CD4-positive, alpha-beta T cell (primary cell): ENCODE measurements at regions not wholly inside any gene's neighbourhood (a gene's known extent, or its start where the extent isn't known, plus 50 kb on each side); places are given as distances from the start of the nearest gene placed in this dataset.

Experiments
- ATAC-seq: fragments of 200-7000 bp; cut with Tn5 transposase; one replicate; pipeline ENCODE4 v1.10.0; 2022; ENCODE audit warnings: mild to moderate bottlenecking; ENCODE audit not compliant: poor library complexity
- CTCF ChIA-PET: fragments of 350-600 bp; sonication (Branson Sonifier 250); formaldehyde crosslinking; loops from one replicate; lab custom pipeline; 2021; ENCODE audit warnings: antibody characterized with exemption, inconsistent platforms; lab: Charles Lee
- POLR2A ChIA-PET: fragments of 350-600 bp; sonication (Branson Sonifier 250); formaldehyde crosslinking; loops from one replicate; lab custom pipeline; 2021; ENCODE audit warnings: antibody characterized with exemption, inconsistent platforms; lab: Charles Lee
- DNase-seq, 14 experiments: peaks; one replicate each; pipeline ENCODE4 v3.0.0-alpha.2; 2013 to 2020; ENCODE audit warnings: mixed read lengths in 2 of 14
- H3K27ac ChIP-seq, 2 donors: one replicate each; pipeline versions ENCODE4 v1.5.1 to v1.7.0; 2013; ENCODE audit warnings: low read length in 2 of 2, low read depth in 1 of 2, mild to moderate bottlenecking in 1 of 2
- H3K27me3 ChIP-seq, 2 experiments: 1 replicate in 1 of 2; 2 replicates in 1 of 2; pipeline versions ENCODE4 v1.6.1 to v1.7.0; 2013; ENCODE audit warnings: low read length in 2 of 2, control low read depth in 1 of 2, mild to moderate bottlenecking in 1 of 2, moderate library complexity in 1 of 2; ENCODE audit not compliant: insufficient read depth in 2 of 2, control insufficient read depth in 1 of 2
- H3K36me3 ChIP-seq: one replicate; pipeline ENCODE4 v1.6.1; 2013; ENCODE audit warnings: low read length, control low read depth; ENCODE audit not compliant: insufficient read depth
- H3K4me1 ChIP-seq: one replicate; pipeline ENCODE4 v1.6.1; 2013; ENCODE audit warnings: low read length, control low read depth; ENCODE audit not compliant: insufficient read depth
- H3K4me3 ChIP-seq: one replicate; pipeline ENCODE4 v1.5.1; 2013; ENCODE audit warnings: mild to moderate bottlenecking, low read length, moderate library complexity
- H3K9me3 ChIP-seq, 2 experiments: 1 replicate in 1 of 2; 2 replicates in 1 of 2; pipeline versions ENCODE4 v1.6.1 to v1.7.0; 2013; ENCODE audit warnings: low read length in 2 of 2, mild to moderate bottlenecking in 2 of 2, control low read depth in 1 of 2, moderate library complexity in 1 of 2; ENCODE audit not compliant: control insufficient read depth in 1 of 2, insufficient read depth in 1 of 2
- H3K27ac Mint-ChIP-seq: one replicate; pipeline ENCODE4 v1.8.0; 2020; ENCODE audit warnings: mixed read lengths
- H3K27me3 Mint-ChIP-seq: one replicate; pipeline ENCODE4 v1.8.0; 2021; ENCODE audit warnings: mixed read lengths
- H3K36me3 Mint-ChIP-seq: one replicate; pipeline ENCODE4 v1.8.0; 2021; ENCODE audit warnings: low read depth, mixed read lengths
- H3K4me1 Mint-ChIP-seq: one replicate; pipeline ENCODE4 v1.8.0; 2021; ENCODE audit warnings: low read depth, mixed read lengths
- H3K4me3 Mint-ChIP-seq: one replicate; pipeline ENCODE4 v1.8.0; 2020; ENCODE audit warnings: mild to moderate bottlenecking, mixed read lengths
- H3K9me3 Mint-ChIP-seq: one replicate; pipeline ENCODE4 v1.8.0; 2020; ENCODE audit warnings: mixed read lengths
- CTCF ChIP-seq: fragments of 200-600 bp; IDR thresholded peaks from one replicate; pipeline ENCODE4 v1.8.0; 2022; ENCODE audit warnings: antibody characterized with exemption, mild to moderate bottlenecking
- intact Hi-C, 2 experiments: fragments of 100-400 bp; cut with DNase I in 1 of 2; cut with micrococcal nuclease in 1 of 2; formaldehyde crosslinking; loops; one replicate each; pipeline versions ENCODE4 v1.15.1 to v1.9.0; 2023 to 2025; cut with DNase I, micrococcal nuclease

GRCh38 chr3:67876261-67876660 is 221.8 kb upstream of the SUCLG2 start:
- H3K36me3 Mint-ChIP-seq = no peaks in the 10 kb centered on the region
- DNase-seq = no peak
- no peak for ATAC-seq
- ChIA-PET POLR2A (no interaction called here), CTCF (no interaction called here)
- H3K4me1 ChIP-seq = no peaks in the 10 kb centered on the region
- H3K27ac Mint-ChIP-seq = no peak overlapping the region
- H3K36me3 ChIP-seq = no peaks in the 10 kb centered on the region
- no peaks in the 10 kb centered on the region for H3K27me3 Mint-ChIP-seq
- H3K4me3 Mint-ChIP-seq = no peak overlapping the region
- no peaks in the 10 kb centered on the region for H3K9me3 Mint-ChIP-seq
- intact Hi-C loops = no loop called here
- H3K9me3 ChIP-seq = no peaks in the 10 kb centered on the region
- H3K4me1 Mint-ChIP-seq = no peaks in the 10 kb centered on the region
- no peak overlapping the region for H3K27ac ChIP-seq
- H3K4me3 ChIP-seq = no peak overlapping the region
- H3K27me3 ChIP-seq = no peaks in the 10 kb centered on the region
- TF ChIP-seq CTCF = no peak

- H3K9me3 Mint-ChIP-seq = no peaks in the 10 kb centered on the region
- no peak for TF ChIP-seq CTCF
- no peak overlapping the region for H3K4me3 ChIP-seq
- H3K36me3 ChIP-seq = no peaks in the 10 kb centered on the region
- CTCF ChIA-PET = no interaction called here
- no peaks in the 10 kb centered on the region for H3K36me3 Mint-ChIP-seq
- no peak overlapping the region for H3K4me3 Mint-ChIP-seq
- no peaks in the 10 kb centered on the region for H3K4me1 ChIP-seq
- H3K27ac ChIP-seq = no peak overlapping the region
- no peaks in the 10 kb centered on the region for H3K4me1 Mint-ChIP-seq
- no peak overlapping the region for H3K27ac Mint-ChIP-seq
- no peaks in the 10 kb centered on the region for H3K9me3 ChIP-seq
- ATAC-seq = no peak
- H3K27me3 Mint-ChIP-seq = no peaks in the 10 kb centered on the region
- intact Hi-C loops = no loop called here
- DNase-seq = no peak
- no peaks in the 10 kb centered on the region for H3K27me3 ChIP-seq
- POLR2A ChIA-PET = no interaction called here
These were observed 221.4 kb upstream of the SUCLG2 start for GRCh38 chr3:67875858-67876257.

- ATAC-seq (no peak), DNase-seq (no peak)
- no peak overlapping the region for H3K27ac ChIP-seq
- no peaks in the 10 kb centered on the region for H3K9me3 Mint-ChIP-seq
- H3K27ac Mint-ChIP-seq = no peak overlapping the region
- CTCF ChIA-PET = no interaction called here
- no peak overlapping the region for H3K4me3 ChIP-seq
- no peaks in the 10 kb centered on the region for H3K27me3 ChIP-seq
- no peak for TF ChIP-seq CTCF
- no peaks in the 10 kb centered on the region for H3K36me3 Mint-ChIP-seq
- no peak overlapping the region for H3K4me3 Mint-ChIP-seq
- no peaks in the 10 kb centered on the region for H3K9me3 ChIP-seq
- POLR2A ChIA-PET = no interaction called here
- H3K27me3 Mint-ChIP-seq = no peaks in the 10 kb centered on the region
- intact Hi-C loops = no loop called here
- no peaks in the 10 kb centered on the region for H3K4me1 ChIP-seq
- H3K36me3 ChIP-seq = no peaks in the 10 kb centered on the region
- H3K4me1 Mint-ChIP-seq = no peaks in the 10 kb centered on the region
These were observed 220.9 kb upstream of the SUCLG2 start for GRCh38 chr3:67875338-67875737.
